ENCODE measurements at regions not wholly inside any gene's neighbourhood (a gene's known extent, or its start where the extent isn't known, plus 50 kb on each side); places are given as distances from the start of the nearest gene placed in this dataset.

- no peak for DNase-seq
Measured at GRCh38 chr6:11292594-11293236, 60.2 kb upstream of the NEDD9 start.

- DNase-seq, result no peak
Measured at GRCh38 chr6:11292091-11292490, 59.6 kb upstream of the NEDD9 start.

- DNase-seq, result no peak
Measured at GRCh38 chr6:11291582-11291981, 59.1 kb upstream of the NEDD9 start.

GRCh38 chr6:11290027-11290426, 57.6 kb upstream of the NEDD9 start:
- DNase-seq, result no peak

- no peak for DNase-seq
Measured at GRCh38 chr6:11288065-11288464, 55.6 kb upstream of the NEDD9 start.

GRCh38 chr6:11284996-11285395, 52.5 kb upstream of the NEDD9 start:
- DNase-seq, result no peak

- no peak for DNase-seq
Measured at GRCh38 chr6:11283629-11284028, 51.2 kb upstream of the NEDD9 start.

GRCh38 chr6:11282875-11283274, 50.4 kb upstream of the NEDD9 start:
- DNase-seq, result no peak

Data from activated CD4-positive, CD25-positive, alpha-beta regulatory T cell (primary cell).